HG02852 (cell line): ENCODE measurements at regions not wholly inside any gene's neighbourhood (a gene's known extent, or its start where the extent isn't known, plus 50 kb on each side); places are given as distances from the start of the nearest gene placed in this dataset.
"Not testable (repeated sequence)": the region's sequence is repeated elsewhere in the genome, so short reads cannot be mapped to it uniquely, and the experiment has no call there.

Source experiments
- ATAC-seq: cut with Tn5 transposase; IDR thresholded peaks from one replicate; pipeline ENCODE4 v1.9.1; 2021; ENCODE audit warnings: mild to moderate bottlenecking, moderate library complexity; ENCODE audit not compliant: unreplicated experiment

GRCh38 chr7:35853194-35853593 is 52.3 kb downstream of the SEPTIN7 start:
- not testable (repeated sequence) for ATAC-seq

- no peak for ATAC-seq
Measured at GRCh38 chr7:35854311-35854710, 53.5 kb downstream of the SEPTIN7 start.

- ATAC-seq: no peak
Measured at GRCh38 chr7:35856175-35856574, 55.3 kb downstream of the SEPTIN7 start.

GRCh38 chr7:35860664-35861063 is 59.8 kb downstream of the SEPTIN7 start:
- ATAC-seq: no peak

GRCh38 chr7:35865287-35865686 is 64.4 kb downstream of the SEPTIN7 start:
- no peak for ATAC-seq

- ATAC-seq: no peak
Measured at GRCh38 chr7:35866186-35866585, 65.3 kb downstream of the SEPTIN7 start.

- ATAC-seq: not testable (repeated sequence)
Measured at GRCh38 chr7:35869117-35869516, 68.3 kb downstream of the SEPTIN7 start.

- no peak for ATAC-seq
Measured at GRCh38 chr7:35869810-35870209, 69.0 kb downstream of the SEPTIN7 start.

GRCh38 chr7:35871856-35872255 is 71.0 kb downstream of the SEPTIN7 start:
- no peak for ATAC-seq

- no peak for ATAC-seq
Measured at GRCh38 chr7:35874886-35875285, 74.0 kb downstream of the SEPTIN7 start.

- no peak for ATAC-seq
Measured at GRCh38 chr7:35875292-35875691, 74.4 kb downstream of the SEPTIN7 start.

- ATAC-seq: no peak
Measured at GRCh38 chr7:35878351-35878750, 77.5 kb downstream of the SEPTIN7 start.

GRCh38 chr7:35887430-35887829 is 86.6 kb downstream of the SEPTIN7 start:
- ATAC-seq: not testable (repeated sequence)

GRCh38 chr7:35889001-35889400 is 88.1 kb downstream of the SEPTIN7 start:
- no peak for ATAC-seq

GRCh38 chr7:35889870-35890269 is 89.0 kb downstream of the SEPTIN7 start:
- no peak for ATAC-seq

- no peak for ATAC-seq
Measured at GRCh38 chr7:35891004-35891830, 90.4 kb downstream of the SEPTIN7 start.

- ATAC-seq: no peak
Measured at GRCh38 chr7:35893649-35894048, 92.8 kb downstream of the SEPTIN7 start.

GRCh38 chr7:35894721-35895120 is 93.9 kb downstream of the SEPTIN7 start:
- ATAC-seq: no peak

GRCh38 chr7:35900651-35901050 is 99.8 kb downstream of the SEPTIN7 start:
- no peak for ATAC-seq

- no peak for ATAC-seq
Measured at GRCh38 chr7:35905555-35905954, 104.7 kb downstream of the SEPTIN7 start.

- ATAC-seq: peak; percentile 85
Measured at GRCh38 chr7:35906191-35906908, 105.5 kb downstream of the SEPTIN7 start.
